GM06990 (cell line): ENCODE measurements at regions not wholly inside any gene's neighbourhood (a gene's known extent, or its start where the extent isn't known, plus 50 kb on each side); places are given as distances from the start of the nearest gene placed in this dataset.

Source experiments
- DNase-seq: peaks from one replicate; pipeline ENCODE4 v3.0.0-alpha.2; 2011; ENCODE audit not compliant: insufficient read length; ENCODE audit errors: extremely low read depth
- H3K27me3 ChIP-seq: replicated peaks from 2 replicates; pipeline ENCODE4 v1.6.0; 2011; ENCODE audit warnings: low read length; ENCODE audit not compliant: control insufficient read depth, insufficient read depth
- H3K36me3 ChIP-seq: 2 replicates; pipeline ENCODE4 v1.5.1; 2011; ENCODE audit warnings: low read length; ENCODE audit not compliant: control insufficient read depth, insufficient read depth
- H3K4me3 ChIP-seq: replicated peaks from 2 replicates; pipeline ENCODE4 v1.5.1; 2011; ENCODE audit warnings: low read depth, mild to moderate bottlenecking, control low read depth, low read length
- TF ChIP-seq, protein P1 (sequence below): IDR thresholded peaks from 2 replicates; pipeline ENCODE4 v1.5.1; 2011; ENCODE audit warnings: low read length, control low read depth, mild to moderate bottlenecking, inconsistent platforms; ENCODE audit not compliant: insufficient read depth, poor library complexity, severe bottlenecking

DNA sequence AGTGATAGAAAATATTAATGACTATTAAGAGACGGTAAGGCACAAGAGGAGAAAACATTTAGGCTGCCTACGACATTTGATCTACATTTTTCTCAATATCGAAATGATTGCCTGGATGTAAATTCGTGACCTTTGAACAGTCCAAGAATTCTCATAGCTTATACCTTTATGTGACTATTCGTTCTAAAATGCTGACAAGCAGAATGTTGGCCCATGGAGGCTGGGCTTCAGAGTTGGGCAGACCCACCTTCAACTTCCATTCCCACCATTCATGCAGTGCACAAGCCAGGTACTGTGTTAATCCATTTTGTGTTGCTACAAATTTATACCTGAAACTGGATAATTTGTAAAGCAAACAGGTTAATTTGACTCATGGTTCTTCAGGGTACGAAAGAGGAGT, 441.4 kb upstream of the COBL start:
- DNase-seq: no peak
- TF ChIP-seq, protein P1, sequence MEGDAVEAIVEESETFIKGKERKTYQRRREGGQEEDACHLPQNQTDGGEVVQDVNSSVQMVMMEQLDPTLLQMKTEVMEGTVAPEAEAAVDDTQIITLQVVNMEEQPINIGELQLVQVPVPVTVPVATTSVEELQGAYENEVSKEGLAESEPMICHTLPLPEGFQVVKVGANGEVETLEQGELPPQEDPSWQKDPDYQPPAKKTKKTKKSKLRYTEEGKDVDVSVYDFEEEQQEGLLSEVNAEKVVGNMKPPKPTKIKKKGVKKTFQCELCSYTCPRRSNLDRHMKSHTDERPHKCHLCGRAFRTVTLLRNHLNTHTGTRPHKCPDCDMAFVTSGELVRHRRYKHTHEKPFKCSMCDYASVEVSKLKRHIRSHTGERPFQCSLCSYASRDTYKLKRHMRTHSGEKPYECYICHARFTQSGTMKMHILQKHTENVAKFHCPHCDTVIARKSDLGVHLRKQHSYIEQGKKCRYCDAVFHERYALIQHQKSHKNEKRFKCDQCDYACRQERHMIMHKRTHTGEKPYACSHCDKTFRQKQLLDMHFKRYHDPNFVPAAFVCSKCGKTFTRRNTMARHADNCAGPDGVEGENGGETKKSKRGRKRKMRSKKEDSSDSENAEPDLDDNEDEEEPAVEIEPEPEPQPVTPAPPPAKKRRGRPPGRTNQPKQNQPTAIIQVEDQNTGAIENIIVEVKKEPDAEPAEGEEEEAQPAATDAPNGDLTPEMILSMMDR: no peak
- H3K4me3 ChIP-seq: no peak overlapping the region
- no peaks in the 10 kb centered on the region for H3K36me3 ChIP-seq
- no peaks in the 10 kb centered on the region for H3K27me3 ChIP-seq

DNA sequence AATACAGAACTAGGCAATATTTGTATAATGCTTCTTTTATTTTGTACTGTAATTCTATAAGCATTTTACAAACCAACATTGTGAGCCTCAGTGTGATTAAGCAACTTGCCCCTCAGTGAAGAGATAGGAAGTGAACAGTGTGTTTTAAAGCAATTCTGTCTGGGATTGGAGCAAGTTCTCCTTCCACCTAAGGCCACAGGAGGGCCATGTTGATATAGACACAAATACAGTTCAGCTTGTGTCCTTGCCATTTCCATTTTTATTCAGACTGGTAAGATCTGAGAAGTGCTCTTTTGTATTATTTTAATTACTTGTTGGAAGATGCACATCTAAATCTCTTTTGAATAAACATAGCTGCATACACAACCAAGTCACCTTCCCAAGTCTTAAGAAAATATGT, 416.3 kb upstream of the COBL start:
- Histone ChIP-seq H3K27me3 (no peaks in the 10 kb centered on the region), H3K4me3 (no peak overlapping the region), H3K36me3 (no peaks in the 10 kb centered on the region)
- TF ChIP-seq, protein P1: no peak
- DNase-seq: no peak

DNA sequence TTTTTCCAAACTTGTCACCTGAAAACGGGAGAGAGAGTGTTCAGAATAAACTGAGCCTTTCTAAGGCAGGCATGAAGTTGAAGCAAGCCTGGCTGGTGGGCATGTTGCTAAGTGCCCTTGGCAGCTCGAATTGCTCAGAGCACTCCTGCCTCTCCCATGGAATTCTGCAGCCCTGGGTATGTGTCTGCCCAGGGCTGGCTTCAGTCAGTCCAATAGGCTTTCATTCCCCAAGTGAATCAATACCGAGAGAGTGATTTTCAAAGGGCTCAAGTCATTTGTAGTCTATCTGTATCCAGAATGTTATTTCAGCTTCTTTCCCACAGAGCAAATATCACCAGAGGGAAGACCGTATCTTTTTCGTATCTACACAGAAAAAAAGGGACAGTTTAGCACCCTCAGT, 415.5 kb upstream of the COBL start:
- Histone ChIP-seq H3K27me3 (no peaks in the 10 kb centered on the region), H3K4me3 (no peak overlapping the region), H3K36me3 (no peaks in the 10 kb centered on the region)
- no peak for DNase-seq
- TF ChIP-seq, protein P1: no peak

DNA sequence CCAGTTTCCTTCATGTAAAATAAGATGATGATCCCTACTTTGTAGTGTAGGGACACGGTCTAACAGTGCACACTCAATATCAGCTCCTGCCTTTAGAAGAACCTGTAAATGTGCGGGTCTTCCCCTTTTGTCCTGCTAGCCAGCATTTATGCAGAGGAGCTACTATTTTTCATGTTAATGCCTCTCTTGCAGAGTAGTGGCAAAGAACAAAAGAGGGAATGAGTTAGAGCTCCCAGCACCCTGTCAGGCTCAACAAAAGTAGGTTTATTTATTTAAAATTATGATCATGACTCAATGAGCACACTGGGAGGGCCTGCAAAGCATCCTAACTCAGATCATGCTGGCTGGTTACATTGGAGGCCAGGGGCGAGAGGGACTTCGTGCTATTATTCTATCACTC, 414.5 kb upstream of the COBL start:
- DNase-seq: no peak
- TF ChIP-seq, protein P1: no peak
- Histone ChIP-seq H3K27me3 (no peaks in the 10 kb centered on the region), H3K36me3 (no peaks in the 10 kb centered on the region), H3K4me3 (no peak overlapping the region)

DNA sequence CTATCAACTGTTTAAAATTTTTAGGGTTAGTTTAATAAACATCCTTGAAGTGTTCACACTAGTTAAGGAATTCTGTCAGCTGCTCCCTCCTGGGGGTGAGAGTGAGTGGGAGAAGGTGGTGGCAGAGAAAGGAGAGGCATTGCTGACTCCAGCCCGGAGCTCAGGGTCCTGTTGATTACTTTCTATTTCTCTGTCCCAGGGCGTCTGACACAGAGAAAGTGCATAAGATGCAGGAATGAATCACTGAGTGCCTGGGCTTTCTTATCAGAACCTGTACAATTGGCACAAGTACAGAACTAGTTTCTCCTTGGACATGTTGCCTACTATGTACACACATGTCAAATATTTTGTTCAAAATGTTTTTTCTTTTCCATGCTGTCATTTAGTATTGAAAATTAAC, 410.8 kb upstream of the COBL start:
- DNase-seq: no peak
- Histone ChIP-seq H3K36me3 (no peaks in the 10 kb centered on the region), H3K27me3 (no peaks in the 10 kb centered on the region), H3K4me3 (no peak overlapping the region)
- TF ChIP-seq, protein P1: no peak

DNA sequence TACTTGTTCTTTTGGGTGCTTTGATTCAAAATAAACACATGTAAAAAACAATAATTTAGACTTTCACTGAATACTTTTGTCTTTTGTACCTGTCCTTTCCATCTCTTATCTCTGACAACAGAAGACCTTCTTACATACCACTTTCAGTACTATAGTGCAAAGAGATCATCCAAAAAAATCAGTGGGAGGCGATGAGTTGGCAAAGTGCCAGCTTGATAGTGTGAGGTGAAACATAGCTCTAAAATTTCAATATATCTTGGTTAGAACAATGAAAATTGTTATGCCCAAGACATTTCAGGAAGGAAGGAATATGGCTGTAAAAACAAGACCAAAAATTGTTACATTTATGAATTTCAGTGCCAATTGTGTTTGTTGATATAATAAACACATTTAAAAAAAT, 390.2 kb upstream of the COBL start:
- Histone ChIP-seq H3K27me3 (no peaks in the 10 kb centered on the region), H3K36me3 (no peaks in the 10 kb centered on the region), H3K4me3 (no peak overlapping the region)
- TF ChIP-seq, protein P1: no peak
- no peak for DNase-seq
